Thyroid gland (tissue), 4 donors: ENCODE measurements at regions not wholly inside any gene's neighbourhood (a gene's known extent, or its start where the extent isn't known, plus 50 kb on each side); places are given as distances from the start of the nearest gene placed in this dataset.

ENCODE experiments used
- CTCF ChIP-seq, 6 experiments: fragments of 200-600 bp in 3 of 6; fragments of 450-650 bp in 3 of 6; sonication (generic) in 3 of 6; IDR thresholded peaks; one replicate each; pipeline ENCODE4 v1.5.1; 2016 to 2019; ENCODE audit warnings: antibody characterized with exemption in 6 of 6, mild to moderate bottlenecking in 2 of 6, inconsistent platforms in 1 of 6, moderate library complexity in 1 of 6
- POLR2A ChIP-seq, 2 donors: fragments of 450-650 bp; IDR thresholded peaks; one replicate each; pipeline ENCODE4 v1.6.1; 2017; ENCODE audit warnings: antibody characterized with exemption in 2 of 2, mild to moderate bottlenecking in 2 of 2, moderate library complexity in 1 of 2

- TF ChIP-seq CTCF (IDR thresholded peaks at IDR 0.05), result no peak
- no peak for TF ChIP-seq POLR2A (IDR thresholded peaks at IDR 0.05)
These were observed 157.6 kb upstream of the TUT7 start for GRCh38 chr9:86511614-86512360.
